ENCODE measurements at regions not wholly inside any gene's neighbourhood (a gene's known extent, or its start where the extent isn't known, plus 50 kb on each side); places are given as distances from the start of the nearest gene placed in this dataset.

GRCh38 chr11:116343270-116343669 lies 429.5 kb downstream of the BUD13 start:
- TF ChIP-seq CTCF (IDR thresholded peaks at IDR 0.05; ENCODE audit: low read depth, low read length): no peak
- TF ChIP-seq EZH2phosphoT487 (IDR thresholded peaks at IDR 0.05; ENCODE audit: low read depth): no peak

Measured in OCI-LY3 (cell line).